Peyer's patch (tissue), 4 donors: ENCODE measurements at regions not wholly inside any gene's neighbourhood (a gene's known extent, or its start where the extent isn't known, plus 50 kb on each side); places are given as distances from the start of the nearest gene placed in this dataset.

Experiments used
- POLR2A ChIP-seq, 2 donors: fragments of 450-650 bp; IDR thresholded peaks; one replicate each; pipeline ENCODE4 v1.5.1; 2017; ENCODE audit warnings: antibody characterized with exemption in 2 of 2, mild to moderate bottlenecking in 2 of 2, moderate library complexity in 2 of 2
- TF ChIP-seq, protein P1 (sequence below), 6 experiments: fragments of 450-650 bp in 4 of 6; fragments of 200-600 bp in 2 of 6; sonication (generic) in 1 of 6; IDR thresholded peaks; one replicate each; pipeline ENCODE4 v1.5.1; 2017 to 2019; ENCODE audit warnings: antibody characterized with exemption in 6 of 6, mild to moderate bottlenecking in 3 of 6, moderate library complexity in 1 of 6

DNA sequence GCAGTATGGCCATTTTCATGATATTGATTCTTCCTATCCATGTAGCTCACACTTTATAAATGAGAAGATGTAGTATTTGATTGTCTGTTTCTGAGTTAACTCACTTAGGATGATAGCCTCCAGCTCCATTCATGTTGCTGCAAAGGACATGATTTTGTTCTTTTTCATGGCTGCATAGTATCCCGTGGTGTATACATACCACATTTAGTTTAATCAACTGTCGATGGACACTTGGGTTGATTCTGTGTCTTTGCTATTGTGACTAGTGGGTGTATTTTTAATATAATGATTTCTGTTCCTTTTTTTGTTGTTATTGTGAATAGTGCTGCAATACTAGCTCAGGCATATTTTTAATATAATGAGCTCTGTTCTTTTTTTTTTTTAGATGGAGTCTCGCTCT is 560.3 kb upstream of the ZNF608 start:
- TF ChIP-seq, protein P1, sequence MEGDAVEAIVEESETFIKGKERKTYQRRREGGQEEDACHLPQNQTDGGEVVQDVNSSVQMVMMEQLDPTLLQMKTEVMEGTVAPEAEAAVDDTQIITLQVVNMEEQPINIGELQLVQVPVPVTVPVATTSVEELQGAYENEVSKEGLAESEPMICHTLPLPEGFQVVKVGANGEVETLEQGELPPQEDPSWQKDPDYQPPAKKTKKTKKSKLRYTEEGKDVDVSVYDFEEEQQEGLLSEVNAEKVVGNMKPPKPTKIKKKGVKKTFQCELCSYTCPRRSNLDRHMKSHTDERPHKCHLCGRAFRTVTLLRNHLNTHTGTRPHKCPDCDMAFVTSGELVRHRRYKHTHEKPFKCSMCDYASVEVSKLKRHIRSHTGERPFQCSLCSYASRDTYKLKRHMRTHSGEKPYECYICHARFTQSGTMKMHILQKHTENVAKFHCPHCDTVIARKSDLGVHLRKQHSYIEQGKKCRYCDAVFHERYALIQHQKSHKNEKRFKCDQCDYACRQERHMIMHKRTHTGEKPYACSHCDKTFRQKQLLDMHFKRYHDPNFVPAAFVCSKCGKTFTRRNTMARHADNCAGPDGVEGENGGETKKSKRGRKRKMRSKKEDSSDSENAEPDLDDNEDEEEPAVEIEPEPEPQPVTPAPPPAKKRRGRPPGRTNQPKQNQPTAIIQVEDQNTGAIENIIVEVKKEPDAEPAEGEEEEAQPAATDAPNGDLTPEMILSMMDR (IDR thresholded peaks at IDR 0.05) = no peak
- no peak for TF ChIP-seq POLR2A (IDR thresholded peaks at IDR 0.05)
